SH-SY5Y (cell line): ENCODE measurements at regions not wholly inside any gene's neighbourhood (a gene's known extent, or its start where the extent isn't known, plus 50 kb on each side); places are given as distances from the start of the nearest gene placed in this dataset.

Experiments used
- GATA2 ChIP-seq: IDR thresholded peaks from 2 replicates; pipeline ENCODE4 v1.6.1; 2011; ENCODE audit warnings: mild to moderate bottlenecking, low read depth, low read length
- GATA3 ChIP-seq: IDR thresholded peaks from 2 replicates; pipeline ENCODE4 v1.6.1; 2011; ENCODE audit warnings: low read depth, mild to moderate bottlenecking, low read length, moderate library complexity

GRCh38 chr4:42205541-42205940 lies 53.1 kb upstream of the BEND4 start:
- TF ChIP-seq GATA2 (no peak), GATA3 (no peak)

GRCh38 chr4:42216664-42217063 lies 64.2 kb upstream of the BEND4 start:
- TF ChIP-seq GATA3 (no peak), GATA2 (no peak)

GRCh38 chr4:42225286-42225685 lies 72.8 kb upstream of the BEND4 start:
- TF ChIP-seq GATA3 (no peak), GATA2 (no peak)

GRCh38 chr4:42234817-42235216 lies 82.4 kb upstream of the BEND4 start:
- no peak for TF ChIP-seq GATA3
- TF ChIP-seq GATA2: no peak

- TF ChIP-seq GATA3: no peak
- TF ChIP-seq GATA2: no peak
Measured at GRCh38 chr4:42235304-42236021, 83.0 kb upstream of the BEND4 start.

- TF ChIP-seq GATA2 (no peak), GATA3 (no peak)
Measured at GRCh38 chr4:42237010-42237409, 84.6 kb upstream of the BEND4 start.

GRCh38 chr4:42237451-42237850 lies 85.0 kb upstream of the BEND4 start:
- TF ChIP-seq GATA3 (no peak), GATA2 (no peak)

GRCh38 chr4:42248972-42249371 lies 96.5 kb upstream of the BEND4 start:
- no peak for TF ChIP-seq GATA3
- TF ChIP-seq GATA2: no peak

- TF ChIP-seq GATA2 (no peak), GATA3 (no peak)
Measured at GRCh38 chr4:42252315-42252714, 99.9 kb upstream of the BEND4 start.

- TF ChIP-seq GATA2: no peak
- no peak for TF ChIP-seq GATA3
Measured at GRCh38 chr4:42262701-42263490, 110.4 kb upstream of the BEND4 start.

GRCh38 chr4:42265782-42266602 lies 113.5 kb upstream of the BEND4 start:
- TF ChIP-seq GATA2: no peak
- no peak for TF ChIP-seq GATA3

GRCh38 chr4:42267724-42268123 lies 115.3 kb upstream of the BEND4 start:
- no peak for TF ChIP-seq GATA3
- no peak for TF ChIP-seq GATA2

GRCh38 chr4:42268824-42269223 lies 116.4 kb upstream of the BEND4 start:
- TF ChIP-seq GATA2 (no peak), GATA3 (no peak)

GRCh38 chr4:42271096-42271495 lies 118.6 kb upstream of the BEND4 start:
- TF ChIP-seq GATA2 (no peak), GATA3 (no peak)
